ENCODE measurements at regions not wholly inside any gene's neighbourhood (a gene's known extent, or its start where the extent isn't known, plus 50 kb on each side); places are given as distances from the start of the nearest gene placed in this dataset.
A peak's percentile ranks its signal among the peaks of the same experiment; 100 is the strongest.
"Not testable (repeated sequence)": the region's sequence is repeated elsewhere in the genome, so short reads cannot be mapped to it uniquely, and the experiment has no call there.

- peak; percentile 72; the same call in 1 of the 2 replicates for TF ChIP-seq ZBED4 (CRISPR knock-in tag; IDR thresholded peaks at IDR 0.05; ENCODE audit: borderline replicate concordance)
- peak; percentile 54; the same call in 1 of the 2 replicates for TF ChIP-seq IRF9 (CRISPR knock-in tag; IDR thresholded peaks at IDR 0.05; ENCODE audit: borderline replicate concordance)
- peak; percentile 69; the same call in 1 of the 2 replicates for TF ChIP-seq RXRA (CRISPR knock-in tag; IDR thresholded peaks at IDR 0.05)
- peak; percentile 23; the same call in 1 of the 2 replicates for TF ChIP-seq ZNF160 (CRISPR knock-in tag; IDR thresholded peaks at IDR 0.05)
- TF ChIP-seq TAF1 (CRISPR knock-in tag; IDR thresholded peaks at IDR 0.05) = peak; percentile 57
- TF ChIP-seq ZHX1 (CRISPR knock-in tag; IDR thresholded peaks at IDR 0.05; ENCODE audit: low read depth) = 0 out of 2 replicates have a peak, but pooled peaks have one; percentile 34
- TF ChIP-seq SOX6 (IDR thresholded peaks at IDR 0.05) = not testable (repeated sequence)
- 0 out of 2 replicates have a peak, but pooled peaks have one; percentile 22 for TF ChIP-seq SOX6 (CRISPR knock-in tag; IDR thresholded peaks at IDR 0.05)
- peak; percentile 55; the same call in 1 of the 2 replicates for TF ChIP-seq HIVEP1 (CRISPR knock-in tag; IDR thresholded peaks at IDR 0.05)
- 0 out of 2 replicates have a peak, but pooled peaks have one; percentile 6 for TF ChIP-seq ZNF124 (CRISPR knock-in tag; IDR thresholded peaks at IDR 0.05)
- TF ChIP-seq ZNF543 (CRISPR knock-in tag; IDR thresholded peaks at IDR 0.05) = peak; percentile 37; the same call in 1 of the 2 replicates
- TF ChIP-seq ERF (CRISPR knock-in tag; IDR thresholded peaks at IDR 0.05) = 0 out of 2 replicates have a peak, but pooled peaks have one; percentile 22
- TF ChIP-seq, protein P1, sequence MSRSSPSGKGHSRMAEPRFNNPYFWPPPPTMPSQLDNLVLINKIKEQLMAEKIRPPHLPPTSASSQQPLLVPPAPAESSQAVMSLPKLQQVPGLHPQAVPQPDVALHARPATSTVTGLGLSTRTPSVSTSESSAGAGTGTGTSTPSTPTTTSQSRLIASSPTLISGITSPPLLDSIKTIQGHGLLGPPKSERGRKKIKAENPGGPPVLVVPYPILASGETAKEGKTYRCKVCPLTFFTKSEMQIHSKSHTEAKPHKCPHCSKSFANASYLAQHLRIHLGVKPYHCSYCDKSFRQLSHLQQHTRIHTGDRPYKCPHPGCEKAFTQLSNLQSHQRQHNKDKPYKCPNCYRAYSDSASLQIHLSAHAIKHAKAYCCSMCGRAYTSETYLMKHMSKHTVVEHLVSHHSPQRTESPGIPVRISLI (CRISPR knock-in tag; IDR thresholded peaks at IDR 0.05; ENCODE audit: borderline replicate concordance) = 0 out of 2 replicates have a peak, but pooled peaks have one; percentile 14
These were observed 146.7 kb downstream of the NPIPB11 start (continued) for GRCh38 chr16:29259635-29260457.

Measured in HepG2 (cell line).